ENCODE measurements at regions not wholly inside any gene's neighbourhood (a gene's known extent, or its start where the extent isn't known, plus 50 kb on each side); places are given as distances from the start of the nearest gene placed in this dataset.

- DNase-seq (ENCODE audit: low read depth in 3 of 3, low spot score in 1 of 3): no peak
Measured at GRCh38 chrX:10047133-10047532, 80.0 kb downstream of the CLDN34 start.

- DNase-seq (ENCODE audit: low read depth in 3 of 3, low spot score in 1 of 3): no peak
Measured at GRCh38 chrX:10047631-10048030, 80.5 kb downstream of the CLDN34 start.

- DNase-seq (ENCODE audit: low read depth in 3 of 3, low spot score in 1 of 3): no peak
Measured at GRCh38 chrX:10048076-10048475, 80.9 kb downstream of the CLDN34 start.

GRCh38 chrX:10048707-10049106 lies 81.5 kb downstream of the CLDN34 start:
- DNase-seq (ENCODE audit: low read depth in 3 of 3, low spot score in 1 of 3): no peak

- DNase-seq (ENCODE audit: low read depth in 3 of 3, low spot score in 1 of 3): no peak
Measured at GRCh38 chrX:10049236-10049635, 82.1 kb downstream of the CLDN34 start.

- no peak for DNase-seq (ENCODE audit: low read depth in 3 of 3, low spot score in 1 of 3)
Measured at GRCh38 chrX:10050481-10050880, 83.3 kb downstream of the CLDN34 start.

- DNase-seq (ENCODE audit: low read depth in 3 of 3, low spot score in 1 of 3): no peak
Measured at GRCh38 chrX:10051866-10052480, 84.8 kb downstream of the CLDN34 start.

- no peak for DNase-seq (ENCODE audit: low read depth in 3 of 3, low spot score in 1 of 3)
Measured at GRCh38 chrX:10052906-10053625, 85.9 kb downstream of the CLDN34 start.

- DNase-seq (ENCODE audit: low read depth in 3 of 3, low spot score in 1 of 3): no peak
Measured at GRCh38 chrX:10054396-10054795, 87.2 kb downstream of the CLDN34 start.

- no peak for DNase-seq (ENCODE audit: low read depth in 3 of 3, low spot score in 1 of 3)
Measured at GRCh38 chrX:10055430-10055829, 88.3 kb downstream of the CLDN34 start.

GRCh38 chrX:10062352-10062751 lies 94.4 kb upstream of the CLCN4 start:
- no peak for DNase-seq (ENCODE audit: low read depth in 3 of 3, low spot score in 1 of 3)

- no peak for DNase-seq (ENCODE audit: low read depth in 3 of 3, low spot score in 1 of 3)
Measured at GRCh38 chrX:10062980-10063379, 93.8 kb upstream of the CLCN4 start.

- no peak for DNase-seq (ENCODE audit: low read depth in 3 of 3, low spot score in 1 of 3)
Measured at GRCh38 chrX:10064736-10065135, 92.0 kb upstream of the CLCN4 start.

GRCh38 chrX:10070714-10071436 lies 85.9 kb upstream of the CLCN4 start:
- no peak for DNase-seq (ENCODE audit: low read depth in 3 of 3, low spot score in 1 of 3)

- no peak for DNase-seq (ENCODE audit: low read depth in 3 of 3, low spot score in 1 of 3)
Measured at GRCh38 chrX:10071451-10072144, 85.2 kb upstream of the CLCN4 start.

- DNase-seq (ENCODE audit: low read depth in 3 of 3, low spot score in 1 of 3): no peak
Measured at GRCh38 chrX:10072786-10073568, 83.8 kb upstream of the CLCN4 start.

GRCh38 chrX:10073671-10074070 lies 83.1 kb upstream of the CLCN4 start:
- DNase-seq (ENCODE audit: low read depth in 3 of 3, low spot score in 1 of 3): no peak

GRCh38 chrX:10074241-10074941 lies 82.4 kb upstream of the CLCN4 start:
- DNase-seq (ENCODE audit: low read depth in 3 of 3, low spot score in 1 of 3): no peak

GRCh38 chrX:10076765-10077164 lies 80.0 kb upstream of the CLCN4 start:
- DNase-seq (ENCODE audit: low read depth in 3 of 3, low spot score in 1 of 3): no peak

GRCh38 chrX:10077425-10078188 lies 79.2 kb upstream of the CLCN4 start:
- no peak for DNase-seq (ENCODE audit: low read depth in 3 of 3, low spot score in 1 of 3)

Measured in stimulated activated CD4-positive, alpha-beta T cell treated with anti-CD3 and anti-CD28 coated beads, TNF-alpha, amount 100 ng/mL, for 1 hour (primary cell).